Esophagus squamous epithelium (tissue), 4 donors: ENCODE measurements at regions not wholly inside any gene's neighbourhood (a gene's known extent, or its start where the extent isn't known, plus 50 kb on each side); places are given as distances from the start of the nearest gene placed in this dataset.

Experiments
- CTCF ChIP-seq, 6 experiments: fragments of 450-650 bp in 4 of 6; fragments of 200-600 bp in 2 of 6; sonication (generic) in 2 of 6; IDR thresholded peaks; one replicate each; pipeline ENCODE4 v1.5.1; 2016 to 2019; ENCODE audit warnings: antibody characterized with exemption in 6 of 6, mild to moderate bottlenecking in 4 of 6, moderate library complexity in 4 of 6
- POLR2A ChIP-seq, 4 donors: fragments of 450-650 bp; IDR thresholded peaks; one replicate each; pipeline ENCODE4 v1.6.1; 2017; ENCODE audit warnings: antibody characterized with exemption in 4 of 4, mild to moderate bottlenecking in 4 of 4, moderate library complexity in 3 of 4

- TF ChIP-seq CTCF (IDR thresholded peaks at IDR 0.05) (no peak), POLR2A (IDR thresholded peaks at IDR 0.05) (no peak)
Measured at GRCh38 chr9:78782234-78782633, 485.3 kb downstream of the PSAT1 start.
